ENCODE measurements at regions not wholly inside any gene's neighbourhood (a gene's known extent, or its start where the extent isn't known, plus 50 kb on each side); places are given as distances from the start of the nearest gene placed in this dataset.

DNA sequence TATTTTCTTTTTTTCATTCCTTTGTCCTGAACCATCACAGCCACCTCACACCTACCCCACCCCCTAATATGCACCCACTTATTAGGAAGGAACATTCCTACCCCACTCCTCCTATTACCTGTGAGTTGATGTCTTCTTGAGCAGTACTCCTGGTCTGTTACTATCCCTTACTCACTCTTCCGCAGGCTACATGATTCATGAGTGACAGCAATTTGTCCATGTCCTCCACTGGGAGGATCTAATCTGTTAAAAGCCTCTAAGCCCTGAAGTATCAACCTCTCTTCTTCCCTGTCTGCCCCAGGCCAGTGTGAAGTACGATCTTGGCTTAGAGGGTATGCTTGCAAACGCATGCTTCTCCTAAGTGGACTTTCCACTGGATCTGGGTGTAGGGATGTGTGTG lies 75.6 kb upstream of the RFX8 start:
- H3K27ac ChIP-seq, result no peak overlapping the region
- no peak overlapping the region for H3K4me3 ChIP-seq
- H3K36me3 ChIP-seq, result no peaks in the 10 kb centered on the region
- WGBS, 4 donors, result 71 to 98% (median 94%) methylated on average over 3 of the region's 3 CpGs
- no peaks in the 10 kb centered on the region for H3K9me3 ChIP-seq
- peaks cover 0 to 22% (median 0%) of the 10 kb centered on the region in 12 donors for H3K4me1 ChIP-seq
- intact Hi-C loops (cut with DNase I), result no loop called here
- no peak for TF ChIP-seq POLR2A (IDR thresholded peaks at IDR 0.05)
- TF ChIP-seq, protein P1, sequence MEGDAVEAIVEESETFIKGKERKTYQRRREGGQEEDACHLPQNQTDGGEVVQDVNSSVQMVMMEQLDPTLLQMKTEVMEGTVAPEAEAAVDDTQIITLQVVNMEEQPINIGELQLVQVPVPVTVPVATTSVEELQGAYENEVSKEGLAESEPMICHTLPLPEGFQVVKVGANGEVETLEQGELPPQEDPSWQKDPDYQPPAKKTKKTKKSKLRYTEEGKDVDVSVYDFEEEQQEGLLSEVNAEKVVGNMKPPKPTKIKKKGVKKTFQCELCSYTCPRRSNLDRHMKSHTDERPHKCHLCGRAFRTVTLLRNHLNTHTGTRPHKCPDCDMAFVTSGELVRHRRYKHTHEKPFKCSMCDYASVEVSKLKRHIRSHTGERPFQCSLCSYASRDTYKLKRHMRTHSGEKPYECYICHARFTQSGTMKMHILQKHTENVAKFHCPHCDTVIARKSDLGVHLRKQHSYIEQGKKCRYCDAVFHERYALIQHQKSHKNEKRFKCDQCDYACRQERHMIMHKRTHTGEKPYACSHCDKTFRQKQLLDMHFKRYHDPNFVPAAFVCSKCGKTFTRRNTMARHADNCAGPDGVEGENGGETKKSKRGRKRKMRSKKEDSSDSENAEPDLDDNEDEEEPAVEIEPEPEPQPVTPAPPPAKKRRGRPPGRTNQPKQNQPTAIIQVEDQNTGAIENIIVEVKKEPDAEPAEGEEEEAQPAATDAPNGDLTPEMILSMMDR (IDR thresholded peaks at IDR 0.05), result no peak
- DNase-seq, result no peak
- no peak for ATAC-seq
- H3K27me3 ChIP-seq, result no peaks in the 10 kb centered on the region

DNA sequence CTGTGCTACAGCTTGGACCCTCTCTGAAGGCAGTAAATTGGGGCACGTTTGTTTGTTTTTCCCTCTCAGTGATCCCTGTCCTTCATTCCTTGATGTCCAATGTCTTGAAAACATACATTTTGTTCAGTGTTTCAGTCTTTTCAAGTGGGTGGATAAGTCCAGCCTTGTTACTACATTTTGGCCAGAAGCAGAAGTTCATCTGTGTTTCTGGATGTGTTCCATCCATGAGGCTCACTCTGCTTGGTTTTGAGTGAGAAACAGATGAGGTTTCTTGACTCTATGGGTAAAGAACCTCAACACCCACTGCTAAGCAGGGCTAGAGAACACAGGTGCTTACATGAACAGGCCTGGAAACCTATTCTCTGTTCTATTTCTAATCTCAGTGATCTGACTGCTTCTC lies 74.5 kb upstream of the RFX8 start:
- H3K36me3 ChIP-seq, result no peaks in the 10 kb centered on the region
- no peaks in the 10 kb centered on the region for H3K27me3 ChIP-seq
- 75 to 85% (median 81%) methylated on average over 1 of the region's 1 CpG for WGBS, 4 donors
- H3K4me1 ChIP-seq, result peaks cover 0 to 22% (median 0%) of the 10 kb centered on the region in 12 donors
- H3K27ac ChIP-seq, result no peak overlapping the region
- intact Hi-C loops (cut with DNase I), result no loop called here
- no peaks in the 10 kb centered on the region for H3K9me3 ChIP-seq
- ATAC-seq, result no peak
- no peak for TF ChIP-seq POLR2A (IDR thresholded peaks at IDR 0.05)
- TF ChIP-seq, protein P1 (IDR thresholded peaks at IDR 0.05), result no peak
- no peak overlapping the region for H3K4me3 ChIP-seq
- no peak for DNase-seq

DNA sequence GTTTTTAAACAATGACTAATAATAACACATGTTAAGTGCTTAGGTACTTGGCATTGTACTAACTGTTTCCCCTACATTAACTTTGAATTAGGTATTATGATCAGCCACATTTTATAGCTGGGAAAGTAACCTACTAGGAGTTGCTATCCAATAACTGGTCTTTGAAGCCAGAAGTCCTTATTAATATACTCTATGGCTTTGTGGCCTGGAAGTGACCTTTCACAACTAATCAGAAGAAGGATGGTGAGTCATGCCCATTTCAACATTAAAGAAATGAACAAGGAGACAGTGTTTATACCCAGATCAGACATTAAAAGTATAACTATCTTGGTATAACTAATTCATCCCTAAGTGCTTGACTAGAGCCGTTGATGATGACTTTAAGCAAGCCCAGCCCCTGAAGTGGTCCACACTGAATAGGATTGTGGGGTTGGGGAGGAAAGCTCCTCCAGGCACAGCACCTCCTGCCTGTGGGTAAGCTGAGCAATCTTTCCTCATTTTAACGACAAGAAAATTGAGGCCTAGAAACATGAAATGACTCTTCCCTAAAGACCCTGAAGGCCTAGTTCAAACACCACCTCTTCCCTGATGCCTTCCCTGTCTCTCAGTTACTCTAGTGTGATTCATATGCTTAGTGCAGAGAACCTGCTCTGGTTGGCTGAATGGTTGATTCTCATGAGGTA lies 71.6 kb upstream of the RFX8 start:
- Histone ChIP-seq H3K4me1 (peaks cover 0 to 16% (median 0%) of the 10 kb centered on the region in 12 donors), H3K27me3 (no peaks in the 10 kb centered on the region), H3K27ac (no peak overlapping the region), H3K36me3 (no peaks in the 10 kb centered on the region), H3K4me3 (no peak overlapping the region), H3K9me3 (peaks cover 0 to 3% (median 0%) of the 10 kb centered on the region in 12 donors)
- TF ChIP-seq POLR2A (IDR thresholded peaks at IDR 0.05), result no peak
- TF ChIP-seq, protein P1 (IDR thresholded peaks at IDR 0.05), result no peak
- DNase-seq, result no peak
- WGBS, 4 donors, result 86 to 91% (median 88%) methylated on average over 2 of the region's 2 CpGs
- ATAC-seq, result no peak
- intact Hi-C loops (cut with DNase I), result no loop called here

DNA sequence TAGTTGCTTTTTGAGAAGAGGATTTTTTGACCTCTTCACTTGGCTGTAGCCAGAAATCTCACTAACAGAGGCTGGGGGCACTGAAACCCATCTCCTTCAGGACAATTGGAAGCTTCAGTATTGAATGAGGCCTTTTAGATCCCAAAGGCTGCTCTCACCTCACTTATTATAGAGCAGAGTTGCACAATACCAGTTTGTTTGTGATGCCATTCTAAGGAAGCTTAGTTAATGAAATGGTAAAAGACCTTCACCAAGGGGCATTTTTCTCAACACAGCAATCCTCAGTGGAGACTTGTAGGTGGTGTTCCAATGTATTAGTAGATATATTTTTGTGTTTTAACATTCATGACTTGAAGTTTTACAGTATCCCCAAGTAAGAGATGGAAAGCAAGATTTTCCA lies 71.0 kb upstream of the RFX8 start:
- TF ChIP-seq, protein P1 (IDR thresholded peaks at IDR 0.05), result no peak
- TF ChIP-seq POLR2A (IDR thresholded peaks at IDR 0.05), result no peak
- Histone ChIP-seq H3K36me3 (no peaks in the 10 kb centered on the region), H3K27ac (no peak overlapping the region), H3K9me3 (peaks cover 0 to 3% (median 0%) of the 10 kb centered on the region in 12 donors), H3K4me1 (peaks cover 0 to 14% (median 0%) of the 10 kb centered on the region in 12 donors), H3K27me3 (no peaks in the 10 kb centered on the region), H3K4me3 (no peak overlapping the region)
- intact Hi-C loops (cut with DNase I), result no loop called here
- DNase-seq (no peak), ATAC-seq (no peak)
